ENCODE measurements at regions not wholly inside any gene's neighbourhood (a gene's known extent, or its start where the extent isn't known, plus 50 kb on each side); places are given as distances from the start of the nearest gene placed in this dataset.

- no peak overlapping the region for H3K27ac ChIP-seq (ENCODE audit: insufficient read depth, low read depth, low read length, poor library complexity, severe bottlenecking)
- H3K4me1 ChIP-seq (ENCODE audit: control insufficient read depth, insufficient read depth, low read length), result peaks cover 17% of the 10 kb centered on the region
- H3K9me3 ChIP-seq (ENCODE audit: control insufficient read depth, low read length), result no peaks in the 10 kb centered on the region
- WGBS, 2 experiments, result 90% methylated on average over 32 of the region's 32 CpGs
- H3K27me3 ChIP-seq (ENCODE audit: control insufficient read depth, insufficient read depth, low read length, poor library complexity, severe bottlenecking), result no peaks in the 10 kb centered on the region
- H3K36me3 ChIP-seq (ENCODE audit: control insufficient read depth, insufficient read depth, low read length), result no peaks in the 10 kb centered on the region
- no peak overlapping the region for H3K4me3 ChIP-seq (ENCODE audit: insufficient read depth, low read depth, low read length)
Measured at GRCh38 chr21:41664881-41665765, 101.7 kb downstream of the RIPK4 start.

GRCh38 chr21:41663805-41664788, 102.8 kb downstream of the RIPK4 start:
- peaks cover 17% of the 10 kb centered on the region for H3K4me1 ChIP-seq (ENCODE audit: control insufficient read depth, insufficient read depth, low read length)
- 84 to 86% methylated on average over 21 of the region's 21 CpGs for WGBS, 2 experiments
- no peaks in the 10 kb centered on the region for H3K27me3 ChIP-seq (ENCODE audit: control insufficient read depth, insufficient read depth, low read length, poor library complexity, severe bottlenecking)
- no peaks in the 10 kb centered on the region for H3K36me3 ChIP-seq (ENCODE audit: control insufficient read depth, insufficient read depth, low read length)
- H3K9me3 ChIP-seq (ENCODE audit: control insufficient read depth, low read length), result no peaks in the 10 kb centered on the region
- H3K4me3 ChIP-seq (ENCODE audit: insufficient read depth, low read depth, low read length), result no peak overlapping the region
- H3K27ac ChIP-seq (ENCODE audit: insufficient read depth, low read depth, low read length, poor library complexity, severe bottlenecking), result no peak overlapping the region

GRCh38 chr21:41662761-41663160, 104.1 kb downstream of the RIPK4 start:
- peaks cover 17% of the 10 kb centered on the region for H3K4me1 ChIP-seq (ENCODE audit: control insufficient read depth, insufficient read depth, low read length)
- 93 to 94% methylated on average over 9 of the region's 9 CpGs for WGBS, 2 experiments
- no peaks in the 10 kb centered on the region for H3K27me3 ChIP-seq (ENCODE audit: control insufficient read depth, insufficient read depth, low read length, poor library complexity, severe bottlenecking)
- H3K27ac ChIP-seq (ENCODE audit: insufficient read depth, low read depth, low read length, poor library complexity, severe bottlenecking), result no peak overlapping the region
- no peaks in the 10 kb centered on the region for H3K9me3 ChIP-seq (ENCODE audit: control insufficient read depth, low read length)
- no peak overlapping the region for H3K4me3 ChIP-seq (ENCODE audit: insufficient read depth, low read depth, low read length)
- no peaks in the 10 kb centered on the region for H3K36me3 ChIP-seq (ENCODE audit: control insufficient read depth, insufficient read depth, low read length)

GRCh38 chr21:41662161-41662560, 104.7 kb downstream of the RIPK4 start:
- Histone ChIP-seq H3K9me3 (ENCODE audit: control insufficient read depth, low read length) (no peaks in the 10 kb centered on the region), H3K27ac (ENCODE audit: insufficient read depth, low read depth, low read length, poor library complexity, severe bottlenecking) (no peak overlapping the region), H3K4me3 (ENCODE audit: insufficient read depth, low read depth, low read length) (no peak overlapping the region), H3K36me3 (ENCODE audit: control insufficient read depth, insufficient read depth, low read length) (no peaks in the 10 kb centered on the region), H3K4me1 (ENCODE audit: control insufficient read depth, insufficient read depth, low read length) (peaks cover 17% of the 10 kb centered on the region), H3K27me3 (ENCODE audit: control insufficient read depth, insufficient read depth, low read length, poor library complexity, severe bottlenecking) (no peaks in the 10 kb centered on the region)
- 94% methylated on average over 7 of the region's 7 CpGs for WGBS, 2 experiments

- peaks cover 17% of the 10 kb centered on the region for H3K4me1 ChIP-seq (ENCODE audit: control insufficient read depth, insufficient read depth, low read length)
- H3K27ac ChIP-seq (ENCODE audit: insufficient read depth, low read depth, low read length, poor library complexity, severe bottlenecking), result no peak overlapping the region
- H3K4me3 ChIP-seq (ENCODE audit: insufficient read depth, low read depth, low read length), result no peak overlapping the region
- WGBS, 2 experiments, result 73 to 74% methylated on average over 10 of the region's 10 CpGs
- H3K9me3 ChIP-seq (ENCODE audit: control insufficient read depth, low read length), result no peaks in the 10 kb centered on the region
- no peaks in the 10 kb centered on the region for H3K36me3 ChIP-seq (ENCODE audit: control insufficient read depth, insufficient read depth, low read length)
- H3K27me3 ChIP-seq (ENCODE audit: control insufficient read depth, insufficient read depth, low read length, poor library complexity, severe bottlenecking), result no peaks in the 10 kb centered on the region
Measured at GRCh38 chr21:41660748-41661147, 106.1 kb downstream of the RIPK4 start.

- no peaks in the 10 kb centered on the region for H3K27me3 ChIP-seq (ENCODE audit: control insufficient read depth, insufficient read depth, low read length, poor library complexity, severe bottlenecking)
- no peak overlapping the region for H3K4me3 ChIP-seq (ENCODE audit: insufficient read depth, low read depth, low read length)
- no peak overlapping the region for H3K27ac ChIP-seq (ENCODE audit: insufficient read depth, low read depth, low read length, poor library complexity, severe bottlenecking)
- H3K4me1 ChIP-seq (ENCODE audit: control insufficient read depth, insufficient read depth, low read length), result peaks cover 12% of the 10 kb centered on the region
- WGBS, 2 experiments, result 92 to 94% methylated on average over 16 of the region's 16 CpGs
- H3K9me3 ChIP-seq (ENCODE audit: control insufficient read depth, low read length), result no peaks in the 10 kb centered on the region
- no peaks in the 10 kb centered on the region for H3K36me3 ChIP-seq (ENCODE audit: control insufficient read depth, insufficient read depth, low read length)
Measured at GRCh38 chr21:41659791-41660560, 106.9 kb downstream of the RIPK4 start.

GRCh38 chr21:41656946-41657525, 109.8 kb downstream of the RIPK4 start:
- Histone ChIP-seq H3K9me3 (ENCODE audit: control insufficient read depth, low read length) (no peaks in the 10 kb centered on the region), H3K4me3 (ENCODE audit: insufficient read depth, low read depth, low read length) (no peak overlapping the region), H3K4me1 (ENCODE audit: control insufficient read depth, insufficient read depth, low read length) (no peaks in the 10 kb centered on the region), H3K36me3 (ENCODE audit: control insufficient read depth, insufficient read depth, low read length) (no peaks in the 10 kb centered on the region), H3K27ac (ENCODE audit: insufficient read depth, low read depth, low read length, poor library complexity, severe bottlenecking) (no peak overlapping the region), H3K27me3 (ENCODE audit: control insufficient read depth, insufficient read depth, low read length, poor library complexity, severe bottlenecking) (no peaks in the 10 kb centered on the region)
- 86 to 89% methylated on average over 6 of the region's 6 CpGs for WGBS, 2 experiments

GRCh38 chr21:41655259-41655658, 111.6 kb downstream of the RIPK4 start:
- no peaks in the 10 kb centered on the region for H3K4me1 ChIP-seq (ENCODE audit: control insufficient read depth, insufficient read depth, low read length)
- 94 to 97% methylated on average over 4 of the region's 4 CpGs for whole genome bisulfite sequencing, 2 experiments
- H3K36me3 ChIP-seq (ENCODE audit: control insufficient read depth, insufficient read depth, low read length), result no peaks in the 10 kb centered on the region
- H3K27ac ChIP-seq (ENCODE audit: insufficient read depth, low read depth, low read length, poor library complexity, severe bottlenecking), result no peak overlapping the region
- H3K27me3 ChIP-seq (ENCODE audit: control insufficient read depth, insufficient read depth, low read length, poor library complexity, severe bottlenecking), result no peaks in the 10 kb centered on the region
- no peak overlapping the region for H3K4me3 ChIP-seq (ENCODE audit: insufficient read depth, low read depth, low read length)
- H3K9me3 ChIP-seq (ENCODE audit: control insufficient read depth, low read length), result no peaks in the 10 kb centered on the region

- Histone ChIP-seq H3K27ac (ENCODE audit: insufficient read depth, low read depth, low read length, poor library complexity, severe bottlenecking) (no peak overlapping the region), H3K27me3 (ENCODE audit: control insufficient read depth, insufficient read depth, low read length, poor library complexity, severe bottlenecking) (no peaks in the 10 kb centered on the region), H3K4me3 (ENCODE audit: insufficient read depth, low read depth, low read length) (no peak overlapping the region), H3K9me3 (ENCODE audit: control insufficient read depth, low read length) (no peaks in the 10 kb centered on the region), H3K4me1 (ENCODE audit: control insufficient read depth, insufficient read depth, low read length) (no peaks in the 10 kb centered on the region), H3K36me3 (ENCODE audit: control insufficient read depth, insufficient read depth, low read length) (no peaks in the 10 kb centered on the region)
- WGBS, 2 experiments, result 92 to 97% methylated on average over 3 of the region's 3 CpGs
Measured at GRCh38 chr21:41653954-41654491, 112.8 kb downstream of the RIPK4 start.

Data from ectodermal cell (in vitro differentiated cells).